Stimulated activated CD8-positive, alpha-beta memory T cell treated with anti-CD3 and anti-CD28 coated beads, Interleukin-2, amount 100 ng/mL, for 48 hours (primary cell): ENCODE measurements at regions not wholly inside any gene's neighbourhood (a gene's known extent, or its start where the extent isn't known, plus 50 kb on each side); places are given as distances from the start of the nearest gene placed in this dataset.

Experiments used
- DNase-seq, 2 donors: peaks; one replicate each; pipeline ENCODE4 v3.0.0-alpha.2; 2020; ENCODE audit warnings: low read depth in 2 of 2

DNA sequence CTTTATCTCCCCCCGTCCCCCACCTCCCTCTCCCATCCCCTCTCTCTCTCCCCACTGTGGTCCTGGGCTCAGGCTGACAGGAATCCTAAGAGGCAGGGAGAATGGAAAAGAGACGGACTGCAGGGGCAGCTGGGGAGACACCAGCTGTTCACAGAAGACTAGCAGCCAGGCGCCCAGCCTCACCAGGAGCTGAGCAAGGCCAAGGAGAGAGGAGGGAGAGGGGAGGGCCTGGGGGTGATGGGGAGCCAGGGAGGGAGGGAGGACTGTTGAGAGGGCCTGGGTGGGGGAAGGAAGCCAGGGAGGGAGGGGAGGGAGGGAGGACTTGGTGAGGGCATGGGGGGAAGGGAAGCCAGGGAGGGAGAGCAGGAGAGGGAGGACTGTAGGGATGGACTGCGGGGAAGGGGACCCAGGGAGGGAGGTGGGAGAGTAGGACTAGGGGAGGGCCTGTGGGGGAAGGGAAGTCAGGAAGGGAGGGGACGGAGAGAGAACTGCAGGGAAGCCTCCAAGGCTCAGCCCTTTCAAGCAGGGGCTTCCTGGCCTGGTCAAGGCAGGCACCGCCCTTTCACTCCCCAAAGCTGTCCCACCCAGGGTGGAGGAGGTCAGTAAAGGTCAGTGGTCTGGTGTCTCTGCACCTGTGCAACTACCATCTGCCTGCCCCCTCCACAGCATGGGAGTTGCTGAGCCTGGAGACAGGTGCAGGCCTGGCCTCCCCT, 517.7 kb upstream of the MYT1L start:
- no peak for DNase-seq

DNA sequence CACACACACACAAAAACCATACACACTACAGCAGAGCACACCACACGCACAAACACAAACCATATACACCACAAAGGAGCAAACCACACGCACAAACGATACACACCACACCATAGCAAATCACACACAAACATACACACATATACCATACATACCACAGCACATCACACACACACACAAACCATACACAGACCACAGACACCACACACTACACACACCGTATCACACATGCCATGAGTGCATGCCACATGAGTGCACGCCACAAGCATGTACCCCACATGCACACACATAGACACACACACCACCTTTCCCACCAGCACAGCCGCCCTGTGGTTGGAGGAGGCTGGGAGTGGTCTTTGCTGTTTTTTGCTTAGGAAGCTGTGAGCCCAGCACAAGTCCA, 517.1 kb upstream of the MYT1L start:
- no peak for DNase-seq

DNA sequence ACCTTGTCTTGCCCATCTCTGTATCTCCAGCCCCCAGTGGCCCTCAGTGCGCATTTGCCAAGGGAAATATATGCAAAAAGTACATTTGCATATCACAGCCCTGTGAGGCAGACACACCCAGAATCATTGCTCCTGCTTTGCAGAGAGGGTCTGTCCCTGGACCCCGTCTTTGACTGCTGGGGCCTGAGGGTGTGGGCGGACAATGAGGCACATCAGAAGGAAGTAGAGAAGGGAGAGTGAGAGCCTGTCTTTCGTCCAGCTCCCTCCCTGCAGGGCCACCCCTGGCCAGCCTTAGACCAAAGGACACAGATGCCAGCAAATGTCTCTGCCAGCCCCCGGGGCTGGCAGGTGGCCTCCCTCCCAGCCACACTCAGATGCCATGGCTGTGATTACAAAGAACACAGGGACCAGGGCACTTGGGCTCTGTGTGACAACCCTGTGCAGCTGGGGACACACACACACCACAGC, 516.2 kb upstream of the MYT1L start:
- no peak for DNase-seq

GRCh38 chr2:2846332-2847208, 515.5 kb upstream of the MYT1L start:
- no peak for DNase-seq

DNA sequence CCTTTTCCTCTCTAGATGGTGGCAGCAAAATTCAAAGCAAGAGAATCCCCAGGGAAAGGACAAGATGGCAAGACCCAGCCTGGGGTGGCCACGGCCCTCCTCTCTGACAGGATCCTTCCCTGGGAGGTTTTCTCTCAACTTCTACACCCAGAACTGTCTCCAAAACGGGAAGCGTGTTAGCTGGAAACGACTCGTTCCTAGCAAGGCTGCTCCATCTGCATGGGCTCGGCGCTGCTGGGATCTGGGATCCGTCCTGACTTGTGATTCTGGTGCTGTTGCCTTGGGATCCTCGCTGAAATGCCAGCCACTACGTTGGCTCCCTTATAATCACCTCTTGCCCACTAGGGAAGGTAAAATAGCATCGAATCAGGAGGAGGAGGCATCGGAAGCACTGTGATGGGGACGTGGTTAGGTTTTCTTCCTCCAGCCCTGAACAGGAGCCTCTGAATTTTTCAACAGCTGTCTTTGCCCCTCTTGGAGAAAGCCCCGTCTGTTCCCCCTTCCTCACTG, 514.8 kb upstream of the MYT1L start:
- no peak for DNase-seq

DNA sequence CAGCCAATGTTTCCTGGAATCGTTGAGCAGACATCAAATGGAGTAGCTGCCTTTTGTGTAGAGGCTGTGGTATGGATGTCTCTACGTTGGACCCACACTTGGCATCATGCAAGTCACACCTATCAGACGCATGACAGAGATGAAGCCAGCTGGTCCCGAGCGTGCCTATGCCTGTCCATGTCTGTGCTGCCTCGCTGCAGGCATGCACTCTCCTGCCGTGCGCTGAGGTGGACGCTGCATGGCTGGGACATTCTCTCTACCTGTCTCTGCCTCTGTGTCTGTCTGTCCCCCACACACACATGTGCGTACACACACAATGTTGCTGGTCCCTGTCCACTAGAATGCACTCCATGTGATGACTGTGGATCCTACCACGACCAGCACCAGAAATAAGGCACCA, 514.2 kb upstream of the MYT1L start:
- DNase-seq, result no peak

- DNase-seq, result no peak
Measured at GRCh38 chr2:2843969-2844548, 513.0 kb upstream of the MYT1L start.

DNA sequence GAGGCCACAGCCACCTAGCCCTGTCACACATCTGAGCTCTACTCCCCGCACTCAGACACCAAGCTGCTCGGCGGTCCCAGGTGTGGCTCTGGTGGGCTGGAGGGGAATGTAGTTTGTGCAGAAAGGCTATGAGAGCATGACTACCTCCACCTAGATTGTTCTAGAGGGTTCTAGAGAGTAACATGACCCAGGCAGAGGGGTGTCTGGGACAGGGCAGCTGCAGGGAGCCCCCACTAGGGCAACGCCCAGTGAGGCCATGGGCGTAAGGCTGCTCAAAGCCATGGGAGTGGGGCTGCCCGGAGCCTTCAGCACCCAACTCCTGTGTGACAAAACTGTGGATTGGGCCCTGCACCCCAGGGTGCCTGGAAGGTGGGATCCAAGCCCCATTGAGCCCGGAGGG, 511.4 kb upstream of the MYT1L start:
- DNase-seq, result no peak

GRCh38 chr2:2840681-2841300, 509.7 kb upstream of the MYT1L start:
- no peak for DNase-seq

GRCh38 chr2:2839782-2840531, 508.9 kb upstream of the MYT1L start:
- DNase-seq, result no peak

DNA sequence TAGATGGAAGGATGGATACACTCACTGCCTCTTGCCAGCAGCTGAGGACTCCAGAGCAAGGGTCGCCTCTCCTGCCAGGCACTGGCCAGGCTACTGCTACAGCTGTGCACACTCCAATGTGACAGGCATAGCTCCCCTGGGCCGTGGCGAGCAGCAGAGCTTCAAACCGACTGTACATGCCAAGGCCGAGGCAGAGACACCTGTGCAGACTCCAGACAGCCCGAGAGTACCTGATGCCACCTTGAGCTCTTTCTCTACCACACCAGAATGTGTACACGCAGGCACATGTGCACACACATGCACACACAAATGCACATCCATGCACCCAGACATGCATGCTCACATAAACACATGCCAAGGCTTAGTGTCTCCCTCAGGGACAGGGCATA, 508.3 kb upstream of the MYT1L start:
- no peak for DNase-seq

- no peak for DNase-seq
Measured at GRCh38 chr2:2838548-2838845, 507.4 kb upstream of the MYT1L start.

DNA sequence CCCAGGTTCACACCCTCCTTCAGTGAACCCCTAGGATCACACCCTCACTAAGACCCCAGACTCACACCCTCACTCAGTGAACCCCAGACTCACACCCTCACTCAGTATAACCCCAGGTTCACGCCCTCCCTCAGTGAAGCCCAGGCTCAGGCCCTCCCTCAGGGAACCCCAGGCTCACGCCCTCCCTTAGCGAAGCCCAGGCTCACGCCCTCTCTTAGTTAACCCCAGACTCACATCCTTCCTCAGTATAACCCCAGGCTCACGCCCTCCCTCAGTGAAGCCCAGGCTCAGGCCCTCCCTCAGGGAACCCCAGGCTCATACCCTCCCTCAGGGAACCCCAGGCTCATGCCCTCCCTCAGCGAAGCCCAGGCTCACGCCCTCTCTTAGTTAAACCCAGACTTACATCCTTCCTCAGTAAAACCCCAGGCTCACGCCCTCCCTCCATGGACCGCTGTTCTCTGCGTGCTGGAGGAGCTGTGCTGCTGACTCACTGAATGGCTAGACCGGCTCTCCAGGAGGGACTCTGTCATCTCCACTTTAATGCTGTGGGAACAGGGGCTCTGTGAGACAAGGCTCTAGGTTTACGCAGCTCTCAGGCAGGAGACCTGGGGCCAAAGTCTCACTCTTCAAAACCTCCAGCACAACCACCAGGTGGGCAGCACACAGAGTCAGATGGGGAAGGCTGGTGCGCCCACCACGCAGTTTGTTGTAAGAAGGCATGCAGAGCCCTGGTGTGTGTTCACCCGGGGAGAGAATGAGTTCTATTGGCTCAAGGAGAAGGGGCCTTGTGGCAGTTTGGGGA, 506.9 kb upstream of the MYT1L start:
- DNase-seq, result no peak

DNA sequence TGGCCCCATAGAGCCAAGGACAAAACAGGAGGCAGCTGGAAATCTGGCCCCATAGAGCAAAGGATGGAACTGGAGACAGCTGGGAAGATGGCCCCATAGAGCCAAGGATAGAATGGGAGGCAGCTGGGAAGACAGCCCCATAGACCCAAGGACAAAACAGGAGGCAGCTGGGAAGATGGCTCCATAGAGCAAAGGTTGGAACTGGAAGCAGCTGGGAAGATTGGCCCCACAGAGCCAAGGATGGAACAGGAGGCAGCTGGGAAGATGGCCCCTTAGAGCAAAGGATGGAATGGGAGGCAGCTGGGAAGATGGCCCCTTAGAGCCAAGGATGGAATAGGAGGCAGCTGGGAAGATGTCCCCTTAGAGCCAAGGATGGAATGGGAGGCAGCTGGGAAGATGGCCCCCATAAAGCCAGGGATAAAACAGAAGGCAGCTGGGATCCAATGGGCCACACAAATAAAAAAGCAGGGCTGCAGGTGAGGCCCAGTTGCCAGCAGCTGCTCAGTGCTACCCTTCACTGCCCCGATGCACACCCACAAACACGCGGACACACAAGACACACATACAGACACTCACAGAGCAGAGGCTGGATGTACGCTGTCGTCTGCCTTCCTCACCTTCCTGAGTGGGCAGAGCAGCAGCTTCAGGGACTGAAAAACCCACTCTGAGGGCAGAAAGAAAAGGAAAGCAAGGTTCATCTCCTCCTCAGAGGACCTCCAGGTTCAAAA, 505.4 kb upstream of the MYT1L start:
- DNase-seq, result no peak

- DNase-seq, result no peak
Measured at GRCh38 chr2:2834516-2835254, 503.6 kb upstream of the MYT1L start.

DNA sequence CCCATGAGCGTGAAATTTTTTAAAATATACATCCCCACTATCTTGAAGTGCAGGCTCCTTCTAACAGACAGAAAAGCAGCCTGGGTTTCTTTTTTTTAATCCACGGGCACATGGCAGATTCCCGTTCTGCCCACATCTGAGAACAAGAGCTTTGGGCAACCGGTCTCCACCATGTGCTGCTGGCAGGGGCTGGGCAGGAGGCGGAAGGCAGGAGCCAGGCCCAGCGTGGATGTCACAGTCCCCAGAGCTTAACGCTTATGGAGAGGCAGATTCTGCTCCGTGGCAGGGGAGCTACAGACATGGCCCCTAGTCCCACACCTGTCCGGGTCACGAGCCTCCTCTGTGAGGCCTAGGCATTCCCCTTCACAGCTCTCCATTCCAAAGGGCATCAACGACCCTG, 503.0 kb upstream of the MYT1L start:
- no peak for DNase-seq

- no peak for DNase-seq
Measured at GRCh38 chr2:2832657-2833056, 501.6 kb upstream of the MYT1L start.

DNA sequence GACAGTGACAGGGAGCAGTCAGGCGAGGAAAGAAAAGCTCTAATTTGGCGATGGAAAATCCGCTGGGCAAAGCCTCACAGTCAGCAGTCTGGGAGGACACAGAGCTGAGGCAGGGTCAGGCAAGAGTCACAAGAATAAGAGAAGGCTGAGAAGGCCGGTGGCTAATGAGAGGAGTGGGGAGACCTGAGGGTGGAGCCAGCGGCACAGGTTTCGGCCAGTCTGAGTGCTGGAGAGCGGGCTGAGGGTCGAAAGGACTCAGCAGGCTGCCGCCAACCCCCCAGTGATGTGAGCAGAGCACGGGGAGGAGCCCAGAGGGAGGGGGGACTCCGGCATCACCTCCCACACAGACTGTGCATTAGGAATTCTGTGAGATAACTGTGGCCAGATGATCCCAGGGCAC, 500.6 kb upstream of the MYT1L start:
- no peak for DNase-seq

GRCh38 chr2:2830576-2830975, 499.5 kb upstream of the MYT1L start:
- no peak for DNase-seq
